ENCODE measurements at regions not wholly inside any gene's neighbourhood (a gene's known extent, or its start where the extent isn't known, plus 50 kb on each side); places are given as distances from the start of the nearest gene placed in this dataset.
"Not testable (repeated sequence)": the region's sequence is repeated elsewhere in the genome, so short reads cannot be mapped to it uniquely, and the experiment has no call there.

DNA sequence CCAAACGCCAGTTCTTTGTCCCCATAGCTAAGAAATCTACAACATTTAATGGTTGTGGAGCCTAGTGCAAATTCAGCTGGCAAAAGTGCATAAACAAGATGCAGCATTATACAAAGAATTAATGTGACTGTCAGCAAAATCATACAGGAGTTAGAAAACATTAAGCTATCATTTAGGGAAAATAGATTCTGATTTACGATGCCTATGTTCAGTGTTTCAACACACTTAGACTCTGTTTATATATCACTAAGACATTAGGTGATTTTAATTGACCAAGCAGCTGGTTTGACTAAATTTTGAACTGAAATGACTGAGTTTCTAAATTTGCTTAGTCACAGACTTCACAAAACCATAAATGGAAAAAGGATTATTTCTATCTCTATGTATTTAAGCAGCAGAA is 1076.8 kb downstream of the TBL1XR1 start:
- no peak overlapping the region for H3K4me3 ChIP-seq (ENCODE audit: low read depth, low read length)
- no peak for DNase-seq (ENCODE audit: low read depth)
- TF ChIP-seq, protein P1, sequence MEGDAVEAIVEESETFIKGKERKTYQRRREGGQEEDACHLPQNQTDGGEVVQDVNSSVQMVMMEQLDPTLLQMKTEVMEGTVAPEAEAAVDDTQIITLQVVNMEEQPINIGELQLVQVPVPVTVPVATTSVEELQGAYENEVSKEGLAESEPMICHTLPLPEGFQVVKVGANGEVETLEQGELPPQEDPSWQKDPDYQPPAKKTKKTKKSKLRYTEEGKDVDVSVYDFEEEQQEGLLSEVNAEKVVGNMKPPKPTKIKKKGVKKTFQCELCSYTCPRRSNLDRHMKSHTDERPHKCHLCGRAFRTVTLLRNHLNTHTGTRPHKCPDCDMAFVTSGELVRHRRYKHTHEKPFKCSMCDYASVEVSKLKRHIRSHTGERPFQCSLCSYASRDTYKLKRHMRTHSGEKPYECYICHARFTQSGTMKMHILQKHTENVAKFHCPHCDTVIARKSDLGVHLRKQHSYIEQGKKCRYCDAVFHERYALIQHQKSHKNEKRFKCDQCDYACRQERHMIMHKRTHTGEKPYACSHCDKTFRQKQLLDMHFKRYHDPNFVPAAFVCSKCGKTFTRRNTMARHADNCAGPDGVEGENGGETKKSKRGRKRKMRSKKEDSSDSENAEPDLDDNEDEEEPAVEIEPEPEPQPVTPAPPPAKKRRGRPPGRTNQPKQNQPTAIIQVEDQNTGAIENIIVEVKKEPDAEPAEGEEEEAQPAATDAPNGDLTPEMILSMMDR (IDR thresholded peaks at IDR 0.05; ENCODE audit: low read depth, low read length, missing control alignments), result no peak

DNA sequence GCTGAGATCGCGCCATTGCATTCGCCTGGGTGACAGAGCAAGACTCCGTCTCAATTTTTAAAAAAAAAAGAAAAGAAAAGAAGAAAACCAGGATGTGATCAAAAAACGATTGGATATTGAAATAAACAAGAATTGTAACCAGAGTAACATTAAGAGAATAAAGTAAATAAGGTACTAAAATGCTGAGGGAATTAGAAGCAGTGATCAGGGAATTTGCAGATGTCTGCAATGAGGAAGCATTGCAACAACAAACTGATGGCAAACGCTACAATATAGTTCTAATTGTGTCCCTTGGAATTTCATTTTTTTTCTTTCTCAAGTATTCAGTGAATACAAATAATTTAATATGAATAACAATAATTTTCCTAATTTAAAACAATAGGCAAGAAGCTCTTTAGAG is 1077.5 kb downstream of the TBL1XR1 start:
- no peak for DNase-seq (ENCODE audit: low read depth)
- no peak overlapping the region for H3K4me3 ChIP-seq (ENCODE audit: low read depth, low read length)
- TF ChIP-seq, protein P1 (IDR thresholded peaks at IDR 0.05; ENCODE audit: low read depth, low read length, missing control alignments), result no peak

DNA sequence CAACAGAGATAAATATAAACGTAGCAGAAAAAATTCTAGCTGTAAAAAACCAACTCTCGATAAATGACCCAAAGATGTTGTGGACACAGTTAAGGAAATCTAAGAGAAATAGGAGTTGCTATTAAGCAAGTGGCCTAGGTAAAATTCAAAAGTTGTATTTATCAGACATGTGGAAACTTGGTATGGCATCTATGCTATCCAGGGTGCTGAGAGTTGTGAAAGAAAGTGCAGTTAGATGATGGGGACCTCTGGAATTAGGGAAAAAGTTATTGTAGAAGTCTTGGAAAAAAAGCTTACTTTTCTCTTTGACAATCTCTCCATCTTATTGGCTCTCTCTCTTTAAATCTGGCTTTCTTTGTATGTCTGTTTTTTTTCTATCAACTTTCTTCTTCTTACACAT is 1090.9 kb downstream of the TBL1XR1 start:
- TF ChIP-seq, protein P1 (IDR thresholded peaks at IDR 0.05; ENCODE audit: low read depth, low read length, missing control alignments), result no peak
- DNase-seq (ENCODE audit: low read depth), result no peak
- no peak overlapping the region for H3K4me3 ChIP-seq (ENCODE audit: low read depth, low read length)

DNA sequence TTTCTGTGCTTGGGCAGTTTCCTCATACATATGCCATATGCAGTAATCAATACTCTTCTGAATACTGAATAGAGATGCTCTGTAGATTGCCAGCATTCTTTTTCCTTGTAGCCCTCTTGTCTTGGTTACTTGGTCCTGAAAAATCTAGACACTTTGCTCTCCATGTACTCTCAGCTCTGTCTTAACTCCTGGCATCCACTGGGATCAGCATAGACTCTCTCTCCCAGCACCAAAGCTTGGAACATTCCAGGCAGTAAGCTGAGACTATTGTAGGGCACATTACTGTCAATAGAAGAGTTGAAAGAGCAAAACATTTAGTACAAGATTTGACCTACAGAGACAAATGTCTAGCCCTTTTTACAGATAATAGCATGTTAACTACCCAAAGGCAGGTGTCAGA is 1100.3 kb downstream of the TBL1XR1 start:
- TF ChIP-seq, protein P1 (IDR thresholded peaks at IDR 0.05; ENCODE audit: low read depth, low read length, missing control alignments), result no peak
- DNase-seq (ENCODE audit: low read depth), result no peak
- H3K4me3 ChIP-seq (ENCODE audit: low read depth, low read length), result no peak overlapping the region

DNA sequence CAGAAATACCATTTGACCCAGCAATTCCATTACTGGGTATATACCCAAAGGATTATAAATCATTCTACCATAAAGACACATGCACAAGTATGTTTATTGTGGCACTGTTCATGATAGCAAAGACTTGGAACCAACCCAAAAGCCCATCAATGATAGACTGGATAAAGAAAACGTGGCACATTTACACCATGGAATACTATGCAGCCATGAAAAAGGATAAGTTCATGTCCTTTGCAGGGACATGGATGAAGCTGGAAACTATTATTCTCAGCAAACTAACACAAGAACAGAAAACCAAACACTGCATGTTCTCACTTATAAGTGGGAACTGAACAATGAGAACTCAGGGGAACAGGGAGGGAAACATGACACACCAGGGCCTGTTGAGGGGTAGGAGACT is 1103.4 kb downstream of the TBL1XR1 start:
- not testable (repeated sequence) for DNase-seq (ENCODE audit: low read depth); H3K4me3 ChIP-seq (ENCODE audit: low read depth, low read length)

DNA sequence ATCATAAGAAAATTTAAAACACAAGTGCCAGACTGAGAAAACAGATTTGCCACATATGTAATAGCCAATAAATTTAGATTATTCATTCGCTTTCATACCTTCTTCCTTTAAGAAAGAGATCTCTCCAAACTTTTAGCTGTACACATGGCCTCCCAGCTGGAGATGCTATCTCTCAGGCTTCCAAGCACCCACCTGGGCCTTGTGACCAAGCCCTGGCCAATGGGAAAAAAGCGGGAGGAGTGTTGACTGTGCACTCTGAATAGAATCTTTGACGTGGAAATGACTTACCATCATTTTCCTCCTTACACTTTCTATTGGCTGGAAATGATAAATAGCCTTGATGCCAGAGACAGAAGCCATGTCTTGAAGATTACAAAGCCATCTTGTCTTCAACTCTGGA is 1106.6 kb downstream of the TBL1XR1 start:
- no peak overlapping the region for H3K4me3 ChIP-seq (ENCODE audit: low read depth, low read length)
- DNase-seq (ENCODE audit: low read depth), result no peak
- TF ChIP-seq, protein P1 (IDR thresholded peaks at IDR 0.05; ENCODE audit: low read depth, low read length, missing control alignments), result no peak

DNA sequence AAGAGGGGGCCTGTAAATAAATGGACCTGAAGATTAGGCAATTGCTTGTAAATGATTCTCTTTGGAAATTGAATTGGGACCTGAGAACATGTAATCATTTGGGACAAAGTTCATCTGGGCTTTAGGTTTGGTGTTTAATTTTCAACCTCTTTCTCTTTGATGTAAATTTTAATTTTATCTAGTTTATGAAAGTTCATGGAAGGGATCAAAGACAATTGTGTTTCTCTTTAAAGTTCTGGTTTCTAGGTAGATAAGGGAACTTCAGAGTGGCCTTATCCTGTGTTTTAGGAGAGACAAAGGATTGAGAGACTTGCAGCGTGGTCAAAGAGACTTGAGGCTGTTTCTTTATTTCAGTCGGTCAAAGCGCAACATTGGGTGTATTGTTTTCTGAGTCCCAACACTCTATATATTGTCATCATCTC is 1108.3 kb downstream of the TBL1XR1 start:
- DNase-seq (ENCODE audit: low read depth), result no peak
- TF ChIP-seq, protein P1 (IDR thresholded peaks at IDR 0.05; ENCODE audit: low read depth, low read length, missing control alignments), result no peak
- H3K4me3 ChIP-seq (ENCODE audit: low read depth, low read length), result no peak overlapping the region

Data from GM12864 (cell line).